ENCODE measurements at regions not wholly inside any gene's neighbourhood (a gene's known extent, or its start where the extent isn't known, plus 50 kb on each side); places are given as distances from the start of the nearest gene placed in this dataset.

DNA sequence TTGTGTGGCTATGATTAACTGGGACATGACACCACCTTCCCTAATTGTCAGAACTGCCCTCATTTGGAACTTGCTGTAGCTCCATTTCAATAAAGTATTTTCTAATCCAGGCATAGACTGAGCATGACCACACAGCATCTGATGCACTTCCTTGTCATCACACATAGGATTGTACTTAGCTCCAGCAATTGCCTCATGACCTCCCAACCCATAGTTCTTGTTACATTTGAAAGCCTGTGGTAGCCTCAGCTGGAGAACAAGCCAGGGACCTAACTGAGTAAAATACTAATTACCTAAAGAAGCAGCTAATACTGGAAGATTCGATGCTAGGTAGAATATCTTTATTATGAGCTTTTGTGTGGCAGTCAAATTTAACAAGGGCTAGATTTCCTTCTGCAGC is 187.3 kb upstream of the KIF2B start:
- ChIA-PET CTCF (no interaction called here), POLR2A (no interaction called here)
- no peaks in the 10 kb centered on the region for H3K9me3 ChIP-seq (ENCODE audit: control insufficient read depth, insufficient read depth, low read depth, low read length)
- TF ChIP-seq POLR2AphosphoS5 (IDR thresholded peaks at IDR 0.05; ENCODE audit: low read depth, low read length) = no peak
- no peak for TF ChIP-seq REST (IDR thresholded peaks at IDR 0.05; ENCODE audit: insufficient read depth in 1 of 2, low read depth in 2 of 2, low read length in 1 of 2)
- intact Hi-C loops (cut with micrococcal nuclease; ENCODE audit: unreplicated experiment) (no loop called here), in situ Hi-C loops (cut with HindIII; ENCODE audit: low pct_unique_long_range_greater_than_20kb, low sequenced_read_pairs) (no loop called here)
- DNase-seq (ENCODE audit: low read depth, low spot score) (no peak), ATAC-seq (no peak)
- H3K4me1 ChIP-seq (ENCODE audit: control insufficient read depth, insufficient read depth, low read length) = no peaks in the 10 kb centered on the region; the same call in 1 of the 2 replicates
- H3K27ac ChIP-seq (ENCODE audit: low read length) = no peak overlapping the region
- BruUV-seq (replicated peaks) = no TSS peak
- H3K4me3 ChIP-seq (ENCODE audit: low read depth in 2 of 2, low read length in 2 of 2) = no peak overlapping the region
- H3K27me3 ChIP-seq (ENCODE audit: control insufficient read depth, insufficient read depth, low read length) = no peaks in the 10 kb centered on the region
- H3K36me3 ChIP-seq (ENCODE audit: control insufficient read depth, insufficient read depth, low read length) = no peaks in the 10 kb centered on the region

DNA sequence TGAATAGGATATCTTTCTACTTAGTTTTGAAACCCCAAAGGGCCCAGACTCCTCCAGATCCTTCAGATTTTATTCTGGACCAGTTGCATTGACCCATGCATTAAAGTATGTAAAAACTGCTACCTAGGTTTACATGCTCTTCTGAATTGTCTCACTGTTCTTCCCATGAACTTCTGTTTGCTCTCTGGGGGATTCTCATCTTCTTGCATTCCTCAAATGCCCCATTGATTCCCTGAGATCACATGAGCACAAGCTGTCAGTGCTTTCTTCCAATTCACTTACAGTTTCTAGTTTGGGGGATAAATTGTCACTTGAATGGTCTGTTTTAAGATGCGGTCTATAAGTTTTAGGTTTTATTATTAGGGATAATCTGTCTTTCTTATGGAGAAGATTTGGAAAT is 188.9 kb upstream of the KIF2B start:
- intact Hi-C loops (cut with micrococcal nuclease; ENCODE audit: unreplicated experiment) = no loop called here

GRCh38 chr17:53631486-53631885 is 191.2 kb upstream of the KIF2B start:
- BruUV-seq (replicated peaks) = no TSS peak
- no peaks in the 10 kb centered on the region for H3K36me3 ChIP-seq (ENCODE audit: control insufficient read depth, insufficient read depth, low read length)
- POLR2A ChIA-PET = no interaction called here
- H3K27me3 ChIP-seq (ENCODE audit: control insufficient read depth, insufficient read depth, low read length) = no peaks in the 10 kb centered on the region
- no peak for ATAC-seq
- no peak for DNase-seq (ENCODE audit: low read depth, low spot score)
- TF ChIP-seq SIN3A (IDR thresholded peaks at IDR 0.05; ENCODE audit: borderline replicate concordance, insufficient read depth, low read depth, low read length) = no peak
- no peak for TF ChIP-seq TCF7L2 (IDR thresholded peaks at IDR 0.05; ENCODE audit: low read depth, low read length)
- TF ChIP-seq, protein P1, sequence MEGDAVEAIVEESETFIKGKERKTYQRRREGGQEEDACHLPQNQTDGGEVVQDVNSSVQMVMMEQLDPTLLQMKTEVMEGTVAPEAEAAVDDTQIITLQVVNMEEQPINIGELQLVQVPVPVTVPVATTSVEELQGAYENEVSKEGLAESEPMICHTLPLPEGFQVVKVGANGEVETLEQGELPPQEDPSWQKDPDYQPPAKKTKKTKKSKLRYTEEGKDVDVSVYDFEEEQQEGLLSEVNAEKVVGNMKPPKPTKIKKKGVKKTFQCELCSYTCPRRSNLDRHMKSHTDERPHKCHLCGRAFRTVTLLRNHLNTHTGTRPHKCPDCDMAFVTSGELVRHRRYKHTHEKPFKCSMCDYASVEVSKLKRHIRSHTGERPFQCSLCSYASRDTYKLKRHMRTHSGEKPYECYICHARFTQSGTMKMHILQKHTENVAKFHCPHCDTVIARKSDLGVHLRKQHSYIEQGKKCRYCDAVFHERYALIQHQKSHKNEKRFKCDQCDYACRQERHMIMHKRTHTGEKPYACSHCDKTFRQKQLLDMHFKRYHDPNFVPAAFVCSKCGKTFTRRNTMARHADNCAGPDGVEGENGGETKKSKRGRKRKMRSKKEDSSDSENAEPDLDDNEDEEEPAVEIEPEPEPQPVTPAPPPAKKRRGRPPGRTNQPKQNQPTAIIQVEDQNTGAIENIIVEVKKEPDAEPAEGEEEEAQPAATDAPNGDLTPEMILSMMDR (IDR thresholded peaks at IDR 0.05) = no peak
- no peak for TF ChIP-seq REST (IDR thresholded peaks at IDR 0.05; ENCODE audit: insufficient read depth in 1 of 2, low read depth in 2 of 2, low read length in 1 of 2)
- TF ChIP-seq POLR2AphosphoS5 (IDR thresholded peaks at IDR 0.05; ENCODE audit: low read depth, low read length) = no peak
- H3K4me1 ChIP-seq (ENCODE audit: control insufficient read depth, insufficient read depth, low read length) = no peaks in the 10 kb centered on the region; the same call in 1 of the 2 replicates
- no peak overlapping the region for H3K4me3 ChIP-seq (ENCODE audit: low read depth in 2 of 2, low read length in 2 of 2)
- H3K9me3 ChIP-seq (ENCODE audit: control insufficient read depth, insufficient read depth, low read depth, low read length) = peaks cover 3% of the 10 kb centered on the region; the same call in 1 of the 2 replicates
- intact Hi-C loops (cut with micrococcal nuclease; ENCODE audit: unreplicated experiment) = no loop called here
- CTCF ChIA-PET = no interaction called here
- no peak overlapping the region for H3K27ac ChIP-seq (ENCODE audit: low read length)
- in situ Hi-C loops (cut with HindIII; ENCODE audit: low pct_unique_long_range_greater_than_20kb, low sequenced_read_pairs) = no loop called here

More for the DNA sequence above, 188.9 kb upstream of the KIF2B start:
- no peak overlapping the region for H3K4me3 ChIP-seq (ENCODE audit: low read depth in 2 of 2, low read length in 2 of 2)
- no TSS peak for BruUV-seq (replicated peaks)
- no peak for TF ChIP-seq SIN3A (IDR thresholded peaks at IDR 0.05; ENCODE audit: borderline replicate concordance, insufficient read depth, low read depth, low read length)
- TF ChIP-seq, protein P1 (IDR thresholded peaks at IDR 0.05) = no peak
- in situ Hi-C loops (cut with HindIII; ENCODE audit: low pct_unique_long_range_greater_than_20kb, low sequenced_read_pairs) = no loop called here
- H3K27me3 ChIP-seq (ENCODE audit: control insufficient read depth, insufficient read depth, low read length) = no peaks in the 10 kb centered on the region
- POLR2A ChIA-PET = no interaction called here
- H3K4me1 ChIP-seq (ENCODE audit: control insufficient read depth, insufficient read depth, low read length) = no peaks in the 10 kb centered on the region; the same call in 1 of the 2 replicates
- CTCF ChIA-PET = no interaction called here
- no peaks in the 10 kb centered on the region for H3K9me3 ChIP-seq (ENCODE audit: control insufficient read depth, insufficient read depth, low read depth, low read length)
- no peak for DNase-seq (ENCODE audit: low read depth, low spot score)
- no peak for ATAC-seq
- no peaks in the 10 kb centered on the region for H3K36me3 ChIP-seq (ENCODE audit: control insufficient read depth, insufficient read depth, low read length)
- H3K27ac ChIP-seq (ENCODE audit: low read length) = no peak overlapping the region

Measured in Panc1 (cell line).